NB4 (cell line): ENCODE measurements at regions not wholly inside any gene's neighbourhood (a gene's known extent, or its start where the extent isn't known, plus 50 kb on each side); places are given as distances from the start of the nearest gene placed in this dataset.

Experiments
- DNase-seq: peaks from one replicate; pipeline ENCODE4 v3.0.0; 2010; ENCODE audit warnings: low read depth
- H3K4me3 ChIP-seq: one replicate; pipeline ENCODE4 v1.5.1; 2011; ENCODE audit warnings: mild to moderate bottlenecking, low read depth, low read length, moderate library complexity
- CTCF ChIP-seq: IDR thresholded peaks from one replicate; pipeline ENCODE4 v1.5.1; 2012; ENCODE audit warnings: low read depth, low read length
- MAX ChIP-seq: IDR thresholded peaks from 2 replicates; pipeline ENCODE4 v1.6.1; 2011; ENCODE audit warnings: low read depth, low read length
- MYC ChIP-seq: IDR thresholded peaks from 2 replicates; pipeline ENCODE4 v1.6.1; 2011; ENCODE audit warnings: low read depth, low read length
- POLR2A ChIP-seq: IDR thresholded peaks from 2 replicates; pipeline ENCODE4 v1.6.1; 2011; ENCODE audit warnings: mild to moderate bottlenecking; ENCODE audit not compliant: insufficient read length; ENCODE audit errors: extremely low read depth

DNA sequence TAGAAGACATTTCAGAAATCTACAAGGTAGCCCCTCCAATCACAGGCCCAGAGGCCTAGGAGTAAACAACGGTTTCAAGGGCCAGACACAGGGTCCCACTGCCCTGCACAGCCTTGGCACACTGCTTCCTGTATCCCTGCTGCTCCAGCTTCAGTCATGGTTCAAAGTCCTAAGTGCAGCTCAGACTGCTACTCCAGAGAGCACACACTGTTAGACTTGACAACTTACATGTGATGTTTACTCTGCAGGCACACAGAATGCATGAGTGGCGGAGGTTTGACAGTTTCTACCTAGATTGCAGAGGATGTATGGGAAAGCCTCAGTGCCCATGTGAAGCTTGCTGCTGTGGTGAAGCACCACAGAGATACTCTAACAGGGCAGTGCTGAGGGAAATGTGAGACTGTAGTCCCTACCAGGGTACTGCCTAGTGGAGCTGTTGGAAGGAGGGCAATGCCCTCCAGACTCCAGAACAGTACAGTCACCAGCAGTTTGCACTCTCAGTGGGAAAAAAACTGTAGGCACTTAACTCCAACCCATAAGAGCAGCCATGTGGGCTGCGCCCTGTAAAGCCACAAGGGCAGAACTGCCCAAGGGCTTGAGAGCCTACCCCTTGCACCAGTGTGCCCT lies 270.0 kb downstream of the ZWINT start:
- H3K4me3 ChIP-seq = no peak overlapping the region
- DNase-seq = no peak
- TF ChIP-seq MYC = no peak
- no peak for TF ChIP-seq POLR2A
- no peak for TF ChIP-seq CTCF
- TF ChIP-seq MAX = no peak

- TF ChIP-seq CTCF (no peak), MAX (no peak), POLR2A (no peak), MYC (no peak)
- H3K4me3 ChIP-seq = no peak overlapping the region
- no peak for DNase-seq
Observed at GRCh38 chr10:56085406-56086122, 275.5 kb downstream of the ZWINT start.

GRCh38 chr10:56082169-56082568 lies 278.9 kb downstream of the ZWINT start:
- no peak for TF ChIP-seq MYC
- TF ChIP-seq MAX = no peak
- TF ChIP-seq POLR2A = no peak
- no peak for TF ChIP-seq CTCF
- no peak for DNase-seq
- no peak overlapping the region for H3K4me3 ChIP-seq

DNA sequence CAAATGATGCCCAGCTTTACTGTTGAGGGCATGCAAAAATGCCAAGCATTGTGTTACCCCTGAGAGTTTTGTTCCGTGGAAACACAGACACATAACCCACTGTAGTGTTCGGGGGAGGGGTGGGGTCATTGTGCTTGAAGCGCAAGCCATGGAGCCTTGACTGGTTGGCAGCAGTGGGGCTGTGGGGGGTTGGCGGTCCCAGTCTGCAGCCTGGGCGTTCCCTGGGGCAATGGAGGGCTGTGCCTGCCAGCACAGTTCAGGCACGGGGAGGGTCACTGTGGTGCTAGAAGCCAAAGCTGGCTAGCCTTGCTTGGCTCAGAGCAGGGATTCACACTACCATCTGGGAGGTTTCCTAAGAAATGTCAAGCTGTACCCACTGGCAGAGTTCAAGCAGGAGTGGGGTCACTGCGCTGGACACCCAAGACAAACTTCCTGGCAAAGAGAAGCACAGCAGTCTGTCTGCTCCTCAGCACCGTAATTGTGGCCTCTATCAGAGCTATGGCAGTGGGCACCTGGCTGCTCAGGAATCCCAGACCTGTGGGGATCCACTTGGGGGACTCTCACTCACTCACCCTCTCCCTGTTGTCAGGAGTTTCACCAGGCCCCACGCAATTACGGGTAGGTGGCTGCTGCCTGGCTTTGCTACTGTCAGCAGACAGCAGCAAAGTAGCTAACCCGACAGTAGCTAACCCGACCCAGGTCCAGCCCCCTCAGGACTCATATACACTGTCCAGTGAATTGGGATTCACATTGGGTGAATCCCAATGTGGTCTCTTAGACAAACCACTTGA lies 292.4 kb downstream of the ZWINT start:
- DNase-seq = no peak
- TF ChIP-seq CTCF (no peak), MYC (no peak), MAX (no peak), POLR2A (no peak)
- no peak overlapping the region for H3K4me3 ChIP-seq

DNA sequence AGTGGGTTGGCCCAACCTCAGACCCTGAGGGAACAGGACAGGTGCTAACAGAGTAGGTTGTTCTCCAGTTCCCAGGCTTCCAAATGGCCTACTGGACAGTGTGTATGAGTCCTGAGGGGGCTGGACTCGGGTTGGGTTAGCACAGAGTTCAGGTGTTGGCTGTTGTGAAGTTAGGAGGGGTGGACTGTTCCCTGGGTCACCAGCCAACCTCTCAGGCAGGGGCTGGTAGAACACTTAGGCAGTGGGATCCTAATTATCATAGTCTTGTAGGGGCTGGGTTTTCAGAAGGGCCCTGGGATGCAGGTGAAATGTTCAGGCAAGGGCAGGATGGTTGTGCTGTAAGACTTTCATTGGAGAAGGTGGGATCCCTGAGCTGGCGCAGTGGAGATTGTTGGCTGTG lies 293.0 kb downstream of the ZWINT start:
- TF ChIP-seq MAX (no peak), POLR2A (no peak), CTCF (no peak), MYC (no peak)
- H3K4me3 ChIP-seq = no peak overlapping the region
- DNase-seq = no peak
